Right atrium auricular region (tissue), 2 donors: ENCODE measurements at regions not wholly inside any gene's neighbourhood (a gene's known extent, or its start where the extent isn't known, plus 50 kb on each side); places are given as distances from the start of the nearest gene placed in this dataset.

ENCODE experiments used
- DNase-seq: peaks from one replicate; pipeline ENCODE4 v3.0.0-alpha.2; 2019; ENCODE audit warnings: low spot score
- H3K27ac ChIP-seq, 2 donors: fragments of 200-600 bp; sonication (generic); 1 replicate in 1 of 2; 2 replicates in 1 of 2; pipeline ENCODE4 v1.5.1; 2016 to 2019
- H3K27me3 ChIP-seq, 2 donors: fragments of 200-600 bp; sonication (generic); one replicate each; pipeline versions ENCODE4 v1.5.1 to v1.6.0; 2017 to 2019
- H3K36me3 ChIP-seq: fragments of 200-600 bp; sonication (generic); one replicate; pipeline ENCODE4 v1.5.1; 2016
- H3K4me1 ChIP-seq, 2 donors: fragments of 200-600 bp; sonication (generic); one replicate each; pipeline versions ENCODE4 v1.5.1 to v1.6.0; 2017 to 2019
- H3K4me3 ChIP-seq, 2 donors: fragments of 200-600 bp; sonication (generic); 1 replicate in 1 of 2; 2 replicates in 1 of 2; pipeline ENCODE4 v1.5.1; 2017 to 2019; ENCODE audit warnings: mild to moderate bottlenecking in 1 of 2, moderate library complexity in 1 of 2
- H3K9me3 ChIP-seq, 2 donors: fragments of 200-600 bp; sonication (generic); one replicate each; pipeline ENCODE4 v1.5.1; 2019
- CTCF ChIP-seq, 2 donors: fragments of 200-600 bp; sonication (generic); IDR thresholded peaks; one replicate each; pipeline ENCODE4 v1.5.1; 2019; ENCODE audit warnings: antibody characterized with exemption in 2 of 2

- Histone ChIP-seq H3K4me3 (no peak overlapping the region), H3K9me3 (no peaks in the 10 kb centered on the region), H3K4me1 (peaks cover 0 to 10% of the 10 kb centered on the region in 2 donors), H3K27ac (no peak overlapping the region), H3K27me3 (no peaks in the 10 kb centered on the region), H3K36me3 (no peaks in the 10 kb centered on the region)
- no peak for DNase-seq
- TF ChIP-seq CTCF (IDR thresholded peaks at IDR 0.05) = no peak
These were observed 214.4 kb downstream of the SPRY2 start for GRCh38 chr13:80126389-80127068.

GRCh38 chr13:80123945-80124344 is 217.0 kb downstream of the SPRY2 start:
- no peaks in the 10 kb centered on the region for H3K27me3 ChIP-seq
- no peaks in the 10 kb centered on the region for H3K4me1 ChIP-seq
- no peaks in the 10 kb centered on the region for H3K9me3 ChIP-seq
- DNase-seq = no peak
- no peak for TF ChIP-seq CTCF (IDR thresholded peaks at IDR 0.05)
- H3K27ac ChIP-seq = no peak overlapping the region
- H3K36me3 ChIP-seq = no peaks in the 10 kb centered on the region
- no peak overlapping the region for H3K4me3 ChIP-seq

GRCh38 chr13:80121038-80121437 is 219.9 kb downstream of the SPRY2 start:
- H3K27ac ChIP-seq = no peak overlapping the region

GRCh38 chr13:80118506-80118905 is 222.4 kb downstream of the SPRY2 start:
- Histone ChIP-seq H3K9me3 (no peaks in the 10 kb centered on the region), H3K27ac (no peak overlapping the region), H3K4me3 (no peak overlapping the region), H3K4me1 (no peaks in the 10 kb centered on the region), H3K27me3 (no peaks in the 10 kb centered on the region), H3K36me3 (no peaks in the 10 kb centered on the region)
- DNase-seq = no peak
- no peak for TF ChIP-seq CTCF (IDR thresholded peaks at IDR 0.05)

More at GRCh38 chr13:80121038-80121437, 219.9 kb downstream of the SPRY2 start:
- Histone ChIP-seq H3K9me3 (no peaks in the 10 kb centered on the region), H3K36me3 (no peaks in the 10 kb centered on the region), H3K27me3 (no peaks in the 10 kb centered on the region), H3K4me1 (no peaks in the 10 kb centered on the region), H3K4me3 (no peak overlapping the region)
- no peak for TF ChIP-seq CTCF (IDR thresholded peaks at IDR 0.05)
- no peak for DNase-seq

- no peaks in the 10 kb centered on the region for H3K27me3 ChIP-seq
These were observed 222.8 kb downstream of the SPRY2 start for GRCh38 chr13:80118099-80118498.

More at GRCh38 chr13:80118099-80118498, 222.8 kb downstream of the SPRY2 start:
- no peak overlapping the region for H3K27ac ChIP-seq
- no peak for TF ChIP-seq CTCF (IDR thresholded peaks at IDR 0.05)
- no peak for DNase-seq
- H3K4me3 ChIP-seq = no peak overlapping the region
- H3K36me3 ChIP-seq = no peaks in the 10 kb centered on the region
- H3K4me1 ChIP-seq = no peaks in the 10 kb centered on the region
- H3K9me3 ChIP-seq = no peaks in the 10 kb centered on the region
